ENCODE measurements at regions not wholly inside any gene's neighbourhood (a gene's known extent, or its start where the extent isn't known, plus 50 kb on each side); places are given as distances from the start of the nearest gene placed in this dataset.

DNA sequence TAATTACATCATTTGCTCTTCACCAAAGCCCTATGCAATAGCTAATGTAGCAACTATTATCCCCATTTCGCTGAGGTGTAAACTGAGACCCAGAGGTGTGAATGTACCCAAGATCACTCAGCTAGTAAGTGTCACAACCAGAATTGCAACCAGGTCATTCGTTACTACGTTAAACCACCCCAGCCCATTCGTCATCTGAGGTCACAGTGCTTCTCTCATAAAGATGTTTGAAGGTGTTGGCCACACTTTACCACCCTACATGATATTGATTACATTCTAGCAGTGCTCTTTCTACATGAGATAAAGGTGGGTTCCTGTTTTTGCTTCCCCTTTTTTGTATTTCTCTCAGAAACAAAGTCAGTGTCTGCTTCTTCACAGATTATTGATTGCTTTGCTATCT is 195.3 kb downstream of the ZBTB18 start:
- DNase-seq (ENCODE audit: low read depth) = no peak
- H3K4me3 ChIP-seq (ENCODE audit: low read depth, low read length) = no peak overlapping the region
- TF ChIP-seq, protein P1, sequence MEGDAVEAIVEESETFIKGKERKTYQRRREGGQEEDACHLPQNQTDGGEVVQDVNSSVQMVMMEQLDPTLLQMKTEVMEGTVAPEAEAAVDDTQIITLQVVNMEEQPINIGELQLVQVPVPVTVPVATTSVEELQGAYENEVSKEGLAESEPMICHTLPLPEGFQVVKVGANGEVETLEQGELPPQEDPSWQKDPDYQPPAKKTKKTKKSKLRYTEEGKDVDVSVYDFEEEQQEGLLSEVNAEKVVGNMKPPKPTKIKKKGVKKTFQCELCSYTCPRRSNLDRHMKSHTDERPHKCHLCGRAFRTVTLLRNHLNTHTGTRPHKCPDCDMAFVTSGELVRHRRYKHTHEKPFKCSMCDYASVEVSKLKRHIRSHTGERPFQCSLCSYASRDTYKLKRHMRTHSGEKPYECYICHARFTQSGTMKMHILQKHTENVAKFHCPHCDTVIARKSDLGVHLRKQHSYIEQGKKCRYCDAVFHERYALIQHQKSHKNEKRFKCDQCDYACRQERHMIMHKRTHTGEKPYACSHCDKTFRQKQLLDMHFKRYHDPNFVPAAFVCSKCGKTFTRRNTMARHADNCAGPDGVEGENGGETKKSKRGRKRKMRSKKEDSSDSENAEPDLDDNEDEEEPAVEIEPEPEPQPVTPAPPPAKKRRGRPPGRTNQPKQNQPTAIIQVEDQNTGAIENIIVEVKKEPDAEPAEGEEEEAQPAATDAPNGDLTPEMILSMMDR (IDR thresholded peaks at IDR 0.05; ENCODE audit: insufficient read depth, low read depth, low read length) = no peak

DNA sequence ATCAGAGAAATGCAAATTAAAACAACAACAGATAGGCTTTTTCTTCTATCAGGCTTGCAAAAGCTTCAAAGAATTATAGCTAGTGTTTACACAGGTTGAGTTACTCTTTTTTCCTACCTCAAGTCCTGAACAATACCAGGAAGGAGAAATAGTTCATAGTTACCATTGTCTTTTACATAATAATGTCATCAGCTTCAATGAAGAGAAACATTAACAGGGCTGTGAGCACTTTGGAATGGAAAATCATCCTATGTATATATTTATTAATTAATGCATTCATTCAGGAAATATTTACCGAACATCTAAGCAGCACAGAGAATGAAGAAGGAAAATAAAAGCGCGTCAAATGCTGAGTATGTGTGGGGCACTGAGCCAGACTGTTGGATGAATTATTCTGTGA is 197.3 kb downstream of the ZBTB18 start:
- no peak for DNase-seq (ENCODE audit: low read depth)
- TF ChIP-seq, protein P1 (IDR thresholded peaks at IDR 0.05; ENCODE audit: insufficient read depth, low read depth, low read length) = no peak
- H3K4me3 ChIP-seq (ENCODE audit: low read depth, low read length) = no peak overlapping the region

DNA sequence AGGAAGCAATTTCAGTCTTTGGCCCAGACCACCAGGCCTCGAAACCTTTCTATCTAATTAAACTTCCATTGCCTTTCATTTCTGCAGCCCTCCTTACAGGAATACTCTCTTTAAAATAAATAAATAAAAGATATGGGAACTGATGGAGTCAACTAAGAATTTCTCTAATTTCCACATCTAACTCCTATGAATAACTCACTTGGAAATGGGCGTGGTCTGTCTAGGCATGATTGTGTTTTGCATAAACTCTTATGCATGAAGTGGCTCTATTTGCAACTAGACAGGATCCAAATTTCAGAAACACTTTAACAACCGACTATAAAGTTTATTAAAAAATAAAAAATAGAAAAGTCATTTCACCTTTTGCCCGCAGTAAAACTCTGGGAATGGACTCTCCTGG is 199.5 kb downstream of the ADSS2 start:
- no peak for DNase-seq (ENCODE audit: low read depth)
- no peak overlapping the region for H3K4me3 ChIP-seq (ENCODE audit: low read depth, low read length)
- TF ChIP-seq, protein P1 (IDR thresholded peaks at IDR 0.05; ENCODE audit: insufficient read depth, low read depth, low read length) = no peak

DNA sequence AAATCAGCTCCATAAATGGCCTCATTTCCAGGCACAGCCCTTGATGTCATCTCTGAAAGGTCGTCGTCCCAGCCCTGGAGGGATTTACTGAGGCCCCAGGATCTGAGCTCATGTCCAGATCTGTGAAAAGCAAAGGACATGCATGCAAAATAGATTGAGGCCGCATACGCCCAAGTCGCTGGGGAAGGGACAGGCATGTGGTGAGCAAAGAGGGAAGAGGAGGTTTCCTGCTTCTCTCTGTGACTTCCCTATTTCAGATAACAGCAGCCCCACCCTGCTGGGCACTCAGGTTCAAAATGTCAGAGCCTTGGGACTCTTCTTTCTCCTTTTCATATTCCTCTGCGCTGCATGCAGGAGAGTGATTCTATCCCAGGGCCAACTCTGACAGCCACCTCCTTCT is 197.2 kb downstream of the ADSS2 start:
- no peak for DNase-seq (ENCODE audit: low read depth)
- no peak overlapping the region for H3K4me3 ChIP-seq (ENCODE audit: low read depth, low read length)
- TF ChIP-seq, protein P1 (IDR thresholded peaks at IDR 0.05; ENCODE audit: insufficient read depth, low read depth, low read length) = no peak

DNA sequence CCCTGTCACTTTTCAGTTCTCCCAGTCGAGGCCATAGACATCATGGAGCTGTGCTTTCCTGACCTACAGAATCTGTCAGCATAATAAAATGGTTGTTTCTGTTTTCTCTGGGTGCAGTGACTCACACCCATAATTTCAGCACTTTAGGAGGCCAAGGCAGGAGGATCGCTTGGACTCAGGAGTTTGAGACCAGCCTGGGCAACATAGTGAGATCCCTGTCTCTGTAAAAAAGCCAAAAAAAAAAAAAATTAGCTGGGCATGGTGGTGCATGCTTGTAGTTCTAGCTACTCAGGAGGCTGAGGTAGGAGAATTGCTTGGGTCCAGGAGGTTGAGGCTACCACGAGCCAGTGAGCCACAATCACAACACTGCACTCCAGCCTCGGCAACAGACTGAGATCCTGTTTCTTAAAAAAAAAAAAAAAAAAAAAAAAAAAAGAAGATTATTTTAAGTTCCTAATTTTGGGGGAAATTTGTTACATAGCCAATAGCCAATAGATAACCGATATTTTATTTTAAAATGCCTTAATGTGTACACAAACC is 196.2 kb downstream of the ADSS2 start:
- no peak for DNase-seq (ENCODE audit: low read depth)
- no peak overlapping the region for H3K4me3 ChIP-seq (ENCODE audit: low read depth, low read length)
- TF ChIP-seq, protein P1 (IDR thresholded peaks at IDR 0.05; ENCODE audit: insufficient read depth, low read depth, low read length) = no peak

DNA sequence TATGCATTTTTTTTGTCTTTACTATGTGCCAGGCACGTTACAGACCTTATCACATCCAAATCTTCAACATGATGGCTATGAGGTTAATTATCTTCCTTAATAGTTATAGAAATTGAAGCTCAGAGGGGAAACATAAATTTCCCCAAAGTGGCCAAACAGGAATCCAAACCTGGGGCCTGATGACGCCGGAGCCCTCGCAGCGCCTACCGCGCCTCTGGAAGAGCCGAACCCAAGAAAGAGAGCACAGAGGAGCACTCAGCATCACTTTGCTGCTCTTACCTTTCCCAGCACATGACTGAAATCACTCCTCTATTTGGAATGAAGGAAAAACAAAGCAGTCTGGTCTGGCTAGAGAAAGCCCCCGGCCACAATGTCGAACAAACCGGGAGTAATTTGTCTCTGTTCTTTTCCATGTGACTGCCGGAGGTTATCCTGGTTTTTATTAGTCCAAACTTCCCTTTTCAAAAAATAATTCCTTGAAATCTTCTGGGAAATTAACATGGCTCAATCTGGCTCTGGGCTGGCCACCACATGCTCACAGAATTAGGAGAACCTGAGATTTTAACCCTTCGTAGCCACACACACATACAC is 195.5 kb downstream of the ADSS2 start:
- no peak for DNase-seq (ENCODE audit: low read depth)
- TF ChIP-seq, protein P1 (IDR thresholded peaks at IDR 0.05; ENCODE audit: insufficient read depth, low read depth, low read length) = no peak
- H3K4me3 ChIP-seq (ENCODE audit: low read depth, low read length) = no peak overlapping the region

DNA sequence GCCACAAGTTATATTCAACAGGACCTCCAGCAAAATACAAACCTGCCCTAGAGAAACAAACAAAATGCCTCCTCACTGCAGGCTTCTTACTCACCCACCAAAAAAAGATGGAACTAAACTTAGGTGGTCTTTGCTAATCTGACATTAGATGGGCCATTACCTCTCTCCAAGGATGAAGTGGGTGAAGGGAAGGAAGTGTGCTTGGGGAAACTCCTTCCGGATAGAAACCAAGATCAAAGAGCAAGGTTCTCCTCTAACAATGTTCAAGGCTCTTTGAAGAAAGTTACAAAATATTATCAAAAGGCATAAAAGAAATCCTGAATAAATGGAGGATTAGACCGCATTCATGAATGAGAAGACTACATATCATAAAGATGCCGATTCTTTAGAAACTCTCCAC is 187.5 kb downstream of the ADSS2 start:
- TF ChIP-seq, protein P1 (IDR thresholded peaks at IDR 0.05; ENCODE audit: insufficient read depth, low read depth, low read length) = no peak
- no peak for DNase-seq (ENCODE audit: low read depth)
- H3K4me3 ChIP-seq (ENCODE audit: low read depth, low read length) = no peak overlapping the region

Measured in fibroblast of villous mesenchyme (primary cell).